PFSK-1 (cell line): ENCODE measurements at regions not wholly inside any gene's neighbourhood (a gene's known extent, or its start where the extent isn't known, plus 50 kb on each side); places are given as distances from the start of the nearest gene placed in this dataset.

Experiments
- FOXP2 ChIP-seq: optimal IDR thresholded peaks from 2 replicates; pipeline ENCODE3; 2011; ENCODE audit warnings: borderline replicate concordance, control low read depth, inconsistent platforms; ENCODE audit not compliant: insufficient read depth; ENCODE audit errors: extremely low read length, extremely low read depth
- POLR2AphosphoS5 ChIP-seq: IDR thresholded peaks from 2 replicates; pipeline ENCODE4 v1.6.1; 2012; ENCODE audit warnings: low read depth, mild to moderate bottlenecking, control low read depth, low read length, moderate library complexity
- REST ChIP-seq, 2 experiments: IDR thresholded peaks; 2 replicates each; pipeline versions ENCODE4 v1.6.1 to v1.8.0; 2011 to 2012; ENCODE audit warnings: low read depth in 2 of 2, low read length in 2 of 2, control low read depth in 1 of 2, inconsistent platforms in 1 of 2, mild to moderate bottlenecking in 1 of 2, moderate library complexity in 1 of 2; ENCODE audit not compliant: insufficient read depth in 1 of 2
- SIN3A ChIP-seq: IDR thresholded peaks from 2 replicates; pipeline ENCODE4 v1.6.1; 2012; ENCODE audit warnings: mild to moderate bottlenecking, low read length, moderate library complexity, borderline replicate concordance; ENCODE audit not compliant: insufficient read depth
- TAF1 ChIP-seq: IDR thresholded peaks from 2 replicates; pipeline ENCODE4 v1.6.1; 2012; ENCODE audit warnings: low read length, control low read depth, borderline replicate concordance; ENCODE audit not compliant: insufficient read depth

GRCh38 chr10:89837165-89838043 is 136.0 kb downstream of the KIF20B start:
- TF ChIP-seq POLR2AphosphoS5 (no peak), REST (IDR thresholded peaks at IDR 0.05; ENCODE audit: insufficient read depth in 1 of 2, low read depth in 2 of 2, low read length in 2 of 2) (no peak), SIN3A (no peak)

GRCh38 chr10:89838044-89838615 is 136.7 kb downstream of the KIF20B start:
- no peak for TF ChIP-seq POLR2AphosphoS5
- TF ChIP-seq TAF1 = no peak
- TF ChIP-seq SIN3A = no peak
- no peak for TF ChIP-seq REST (IDR thresholded peaks at IDR 0.05; ENCODE audit: insufficient read depth in 1 of 2, low read depth in 2 of 2, low read length in 2 of 2)
- TF ChIP-seq FOXP2 = no peak

GRCh38 chr10:89845541-89846280 is 144.3 kb downstream of the KIF20B start:
- no peak for TF ChIP-seq POLR2AphosphoS5
- no peak for TF ChIP-seq TAF1
- no peak for TF ChIP-seq FOXP2
- TF ChIP-seq SIN3A = no peak
- TF ChIP-seq REST (IDR thresholded peaks at IDR 0.05; ENCODE audit: insufficient read depth in 1 of 2, low read depth in 2 of 2, low read length in 2 of 2) = no peak

GRCh38 chr10:89846281-89846630 is 144.9 kb downstream of the KIF20B start:
- TF ChIP-seq REST (IDR thresholded peaks at IDR 0.05; ENCODE audit: insufficient read depth in 1 of 2, low read depth in 2 of 2, low read length in 2 of 2) = no peak
